SU-DHL-6 (cell line): ENCODE measurements at regions not wholly inside any gene's neighbourhood (a gene's known extent, or its start where the extent isn't known, plus 50 kb on each side); places are given as distances from the start of the nearest gene placed in this dataset.

Experiments used
- H2AFZ ChIP-seq: fragments of 200-600 bp; sonication (generic); 2 replicates; pipeline ENCODE4 v1.6.1; 2014; ENCODE audit warnings: low read depth, mild to moderate bottlenecking, moderate library complexity, mixed read lengths, antibody characterized with exemption, low read length; ENCODE audit not compliant: severe bottlenecking
- H3F3A ChIP-seq: fragments of 200-600 bp; shearing (Covaris generic); 2 replicates; pipeline ENCODE4 v1.6.0; 2016; ENCODE audit warnings: antibody characterized with exemption, mild to moderate bottlenecking; ENCODE audit not compliant: insufficient read depth
- H3K27ac ChIP-seq: fragments of 200-600 bp; sonication (generic); 2 replicates; pipeline ENCODE4 v1.5.1; 2016; ENCODE audit warnings: low read depth, mild to moderate bottlenecking, low read length, moderate library complexity, mixed read lengths
- H3K27me3 ChIP-seq: fragments of 200-600 bp; sonication (generic), shearing (Covaris generic); 2 replicates; pipeline ENCODE4 v1.6.0; 2014; ENCODE audit warnings: mild to moderate bottlenecking, low read length
- H3K36me3 ChIP-seq: fragments of 200-600 bp; sonication (generic); 2 replicates; pipeline ENCODE4 v1.6.1; 2014; ENCODE audit warnings: mild to moderate bottlenecking, low read length, mixed read lengths
- H3K4me2 ChIP-seq: fragments of 300-600, 200-600 bp; shearing (Covaris generic), sonication (generic); 2 replicates; pipeline ENCODE4 v1.6.0; 2014; ENCODE audit warnings: low read length, low read depth, mild to moderate bottlenecking; ENCODE audit not compliant: poor library complexity, severe bottlenecking
- H3K4me3 ChIP-seq: fragments of 200-600 bp; sonication (generic); 2 replicates; pipeline ENCODE4 v1.5.1; 2014; ENCODE audit warnings: antibody characterized with exemption, low read length, mild to moderate bottlenecking, mixed read lengths; ENCODE audit not compliant: insufficient read depth, poor library complexity, severe bottlenecking
- H3K79me2 ChIP-seq: fragments of 200-600 bp; sonication (generic); 2 replicates; pipeline ENCODE4 v1.6.1; 2014; ENCODE audit warnings: mild to moderate bottlenecking, low read length, moderate library complexity; ENCODE audit not compliant: insufficient read depth
- H3K9ac ChIP-seq: fragments of 200-600 bp; sonication (generic); 2 replicates; pipeline ENCODE4 v1.7.0; 2014; ENCODE audit warnings: mild to moderate bottlenecking, low read length
- H3K9me2 ChIP-seq: fragments of 200-600 bp; sonication (generic); replicated peaks from 2 replicates; pipeline ENCODE4 v1.6.1; 2014; ENCODE audit warnings: low read length; ENCODE audit not compliant: insufficient read depth
- H3K9me3 ChIP-seq: fragments of 200-600 bp; sonication (generic); 2 replicates; pipeline ENCODE4 v1.6.1; 2014; ENCODE audit warnings: low read length, mixed read lengths; ENCODE audit not compliant: insufficient read depth
- H4K20me1 ChIP-seq: fragments of 200-600 bp; sonication (generic); 2 replicates; pipeline ENCODE4 v1.6.1; 2014; ENCODE audit warnings: low read depth, mild to moderate bottlenecking, antibody characterized with exemption, low read length, moderate library complexity, mixed read lengths
- CTCF ChIP-seq: fragments of 200-600 bp; sonication (generic); IDR thresholded peaks from one replicate; pipeline ENCODE4 v1.5.1; 2017; ENCODE audit warnings: antibody characterized with exemption, mild to moderate bottlenecking, low read length, moderate library complexity; ENCODE audit not compliant: insufficient read depth, poor library complexity, severe bottlenecking
- EZH2phosphoT487 ChIP-seq: fragments of 200-600 bp; sonication (generic), shearing (Covaris generic); conservative IDR thresholded peaks from 2 replicates; pipeline ENCODE4 v1.6.1; 2018; ENCODE audit warnings: mild to moderate bottlenecking, antibody characterized with exemption, low read length, moderate library complexity, mixed read lengths

- no peaks in the 10 kb centered on the region for H3K9me3 ChIP-seq
- no peaks in the 10 kb centered on the region for H3K9me2 ChIP-seq
- H2AFZ ChIP-seq = no peak overlapping the region
- no peak overlapping the region for H3K9ac ChIP-seq
- no peak overlapping the region for H3K4me2 ChIP-seq
- H3K79me2 ChIP-seq = no peaks in the 10 kb centered on the region
- no peaks in the 10 kb centered on the region for H3K27me3 ChIP-seq
- H3K27ac ChIP-seq = no peak overlapping the region
- no peaks in the 10 kb centered on the region for H3K36me3 ChIP-seq
- TF ChIP-seq EZH2phosphoT487 (no peak), CTCF (no peak)
- H4K20me1 ChIP-seq = no peaks in the 10 kb centered on the region
- H3F3A ChIP-seq = no peaks in the 10 kb centered on the region
- no peak overlapping the region for H3K4me3 ChIP-seq
These were observed 469.0 kb upstream of the SALL3 start for GRCh38 chr18:78510636-78511035.

- Histone ChIP-seq H3K4me3 (no peak overlapping the region), H3K27ac (no peak overlapping the region), H3K9me2 (no peaks in the 10 kb centered on the region), H3K9ac (no peak overlapping the region), H4K20me1 (no peaks in the 10 kb centered on the region), H3K36me3 (no peaks in the 10 kb centered on the region), H3K79me2 (no peaks in the 10 kb centered on the region), H3K9me3 (no peaks in the 10 kb centered on the region), H3K27me3 (no peaks in the 10 kb centered on the region), H3K4me2 (no peak overlapping the region), H3F3A (no peaks in the 10 kb centered on the region), H2AFZ (no peak overlapping the region)
- TF ChIP-seq EZH2phosphoT487 (no peak), CTCF (no peak)
These were observed 467.7 kb upstream of the SALL3 start for GRCh38 chr18:78511666-78512601.

- H2AFZ ChIP-seq = no peak overlapping the region
- no peaks in the 10 kb centered on the region for H3K9me3 ChIP-seq
- no peak overlapping the region for H3K9ac ChIP-seq
- H3K4me2 ChIP-seq = no peak overlapping the region
- no peaks in the 10 kb centered on the region for H3K27me3 ChIP-seq
- H3K27ac ChIP-seq = no peak overlapping the region
- no peaks in the 10 kb centered on the region for H3F3A ChIP-seq
- TF ChIP-seq CTCF (no peak), EZH2phosphoT487 (no peak)
- H4K20me1 ChIP-seq = no peaks in the 10 kb centered on the region
- H3K9me2 ChIP-seq = no peaks in the 10 kb centered on the region
- H3K4me3 ChIP-seq = no peak overlapping the region
- no peaks in the 10 kb centered on the region for H3K79me2 ChIP-seq
- no peaks in the 10 kb centered on the region for H3K36me3 ChIP-seq
These were observed 464.5 kb upstream of the SALL3 start for GRCh38 chr18:78514910-78515670.
